ENCODE measurements at regions not wholly inside any gene's neighbourhood (a gene's known extent, or its start where the extent isn't known, plus 50 kb on each side); places are given as distances from the start of the nearest gene placed in this dataset.

- FAIRE-seq = peak; percentile 66
- no peaks in the 10 kb centered on the region for H3K79me2 ChIP-seq (ENCODE audit: control insufficient read depth, insufficient read depth, low read length)
- no peak overlapping the region for H2AFZ ChIP-seq (ENCODE audit: low read depth, low read length)
- no peaks in the 10 kb centered on the region for H4K20me1 ChIP-seq (replicated peaks; ENCODE audit: control insufficient read depth, extremely low read depth, insufficient read depth, low read length)
- dilution Hi-C loops (cut with MboI; ENCODE audit: extremely low pct_ligation_motif_present, low sequenced_read_pairs) = no loop called here
- ChIA-PET POLR2A (no interaction called here), CTCF (interaction anchor here (0.6 to 3.7 kb wide), 5 partner anchors 21 to 396 kb away, joined by 3 to 47 read pairs (median 6); no protein-coding TSS in a partner anchor)
- no peaks in the 10 kb centered on the region for H3K4me1 ChIP-seq (ENCODE audit: control insufficient read depth, extremely low read depth, insufficient read depth, low read length)
- no TSS peak for BruUV-seq (replicated peaks)
- peak; percentile 37 for DNase-seq (ENCODE audit: low read depth, low spot score)
- no peaks in the 10 kb centered on the region for H3K9me1 ChIP-seq (replicated peaks; ENCODE audit: control insufficient read depth, extremely low read depth, insufficient read depth, low read length)
- H3K9ac ChIP-seq (replicated peaks; ENCODE audit: extremely low read depth, insufficient read depth, low read length) = no peak overlapping the region
- intact Hi-C loops (cut with micrococcal nuclease) = loop anchor here (1.0 to 2.0 kb wide), 4 partner anchors 63 to 396 kb away; no protein-coding TSS in a partner anchor
- H3K4me2 ChIP-seq (ENCODE audit: insufficient read depth, low read length) = no peak overlapping the region
- H3K27ac ChIP-seq (ENCODE audit: insufficient read depth, low read depth, low read length) = no peak overlapping the region
- no peaks in the 10 kb centered on the region for H3K27me3 ChIP-seq (ENCODE audit: control insufficient read depth in 2 of 2, insufficient read depth in 2 of 2, low read length in 2 of 2)
- H3K4me3 ChIP-seq (replicated peaks in 1 of 3; ENCODE audit: insufficient read depth in 1 of 3, low read depth in 1 of 3, low read length in 3 of 3) = no peak overlapping the region
- TF ChIP-seq CTCF (IDR thresholded peaks at IDR 0.05; ENCODE audit: extremely low read depth in 1 of 2, insufficient read depth in 1 of 2, low read depth in 1 of 2, low read length in 2 of 2) = peak; percentile 64 to 74
- no peak for TF ChIP-seq EZH2 (IDR thresholded peaks at IDR 0.05; ENCODE audit: borderline replicate concordance, low read depth, low read length, severe bottlenecking)
- no peaks in the 10 kb centered on the region for H3K9me3 ChIP-seq (replicated peaks; ENCODE audit: control insufficient read depth, insufficient read depth, low read length)
- H3K36me3 ChIP-seq (ENCODE audit: control insufficient read depth in 2 of 2, extremely low read depth in 1 of 2, insufficient read depth in 2 of 2, low read length in 2 of 2) = no peaks in the 10 kb centered on the region
Observed at GRCh38 chr3:187616307-187616972, 53.8 kb downstream of the SST start.

GRCh38 chr3:187615630-187616029 lies 54.6 kb downstream of the SST start:
- H3K27ac ChIP-seq (ENCODE audit: insufficient read depth, low read depth, low read length) = no peak overlapping the region
- intact Hi-C loops (cut with micrococcal nuclease) (loop anchor here (1.0 to 2.0 kb wide), 4 partner anchors 64 to 395 kb away; no protein-coding TSS in a partner anchor), dilution Hi-C loops (cut with MboI; ENCODE audit: extremely low pct_ligation_motif_present, low sequenced_read_pairs) (no loop called here)
- POLR2A ChIA-PET = no interaction called here
- H3K9ac ChIP-seq (replicated peaks; ENCODE audit: extremely low read depth, insufficient read depth, low read length) = no peak overlapping the region
- H3K4me1 ChIP-seq (ENCODE audit: control insufficient read depth, extremely low read depth, insufficient read depth, low read length) = no peaks in the 10 kb centered on the region
- H3K27me3 ChIP-seq (ENCODE audit: control insufficient read depth in 2 of 2, insufficient read depth in 2 of 2, low read length in 2 of 2) = no peaks in the 10 kb centered on the region
- H2AFZ ChIP-seq (ENCODE audit: low read depth, low read length) = no peak overlapping the region
- H3K4me2 ChIP-seq (ENCODE audit: insufficient read depth, low read length) = no peak overlapping the region
- H3K79me2 ChIP-seq (ENCODE audit: control insufficient read depth, insufficient read depth, low read length) = no peaks in the 10 kb centered on the region
- H4K20me1 ChIP-seq (replicated peaks; ENCODE audit: control insufficient read depth, extremely low read depth, insufficient read depth, low read length) = no peaks in the 10 kb centered on the region
- no peak overlapping the region for H3K4me3 ChIP-seq (replicated peaks in 1 of 3; ENCODE audit: insufficient read depth in 1 of 3, low read depth in 1 of 3, low read length in 3 of 3)
- FAIRE-seq (no peak), DNase-seq (ENCODE audit: low read depth, low spot score) (no peak)
- H3K36me3 ChIP-seq (ENCODE audit: control insufficient read depth in 2 of 2, extremely low read depth in 1 of 2, insufficient read depth in 2 of 2, low read length in 2 of 2) = no peaks in the 10 kb centered on the region
- no TSS peak for BruUV-seq (replicated peaks)
- TF ChIP-seq MYC (IDR thresholded peaks at IDR 0.05; ENCODE audit: low read depth, low read length) (no peak), MAX (IDR thresholded peaks at IDR 0.05; ENCODE audit: insufficient read depth, insufficient read length) (no peak), GATA2 (IDR thresholded peaks at IDR 0.05; ENCODE audit: insufficient read depth, insufficient read length, low read depth, low read length) (no peak), JUN (IDR thresholded peaks at IDR 0.05; ENCODE audit: borderline replicate concordance, insufficient read depth, insufficient read length, low read depth) (no peak), FOS (IDR thresholded peaks at IDR 0.05; ENCODE audit: borderline replicate concordance, insufficient read depth, low read length) (no peak), CTCF (IDR thresholded peaks at IDR 0.05; ENCODE audit: extremely low read depth in 1 of 2, insufficient read depth in 1 of 2, low read depth in 1 of 2, low read length in 2 of 2) (no peak), EZH2 (IDR thresholded peaks at IDR 0.05; ENCODE audit: borderline replicate concordance, low read depth, low read length, severe bottlenecking) (no peak), POLR2A (IDR thresholded peaks at IDR 0.05; ENCODE audit: low read depth, low read length) (no peak), POLR2AphosphoS5 (IDR thresholded peaks at IDR 0.05; ENCODE audit: insufficient read depth, low read depth, low read length) (no peak)
- CTCF ChIA-PET = interaction anchor here (0.6 to 3.7 kb wide), 5 partner anchors 21 to 395 kb away, joined by 3 to 47 read pairs (median 6); no protein-coding TSS in a partner anchor
- no peaks in the 10 kb centered on the region for H3K9me1 ChIP-seq (replicated peaks; ENCODE audit: control insufficient read depth, extremely low read depth, insufficient read depth, low read length)
- H3K9me3 ChIP-seq (replicated peaks; ENCODE audit: control insufficient read depth, insufficient read depth, low read length) = no peaks in the 10 kb centered on the region
